Right cardiac atrium (tissue), 5 donors: ENCODE measurements at regions not wholly inside any gene's neighbourhood (a gene's known extent, or its start where the extent isn't known, plus 50 kb on each side); places are given as distances from the start of the nearest gene placed in this dataset.
"Not testable (repeated sequence)": the region's sequence is repeated elsewhere in the genome, so short reads cannot be mapped to it uniquely, and the experiment has no call there.

Experiments used
- ATAC-seq, 2 donors: fragments of 200-7000 bp; cut with Tn5 transposase; one replicate each; pipeline versions ENCODE4 v1.8.0 to v1.9.1; 2020; ENCODE audit warnings: moderate library complexity in 2 of 2, mild to moderate bottlenecking in 1 of 2
- DNase-seq, 3 donors: peaks; one replicate each; pipeline ENCODE4 v3.0.0-alpha.2; 2020
- H3K27ac ChIP-seq: one replicate; pipeline ENCODE4 v1.5.1; 2013; ENCODE audit warnings: mild to moderate bottlenecking, low read length, control low read depth, moderate library complexity
- H3K27me3 ChIP-seq: one replicate; pipeline ENCODE4 v1.6.1; 2013; ENCODE audit not compliant: control insufficient read depth, insufficient read depth
- H3K4me1 ChIP-seq: one replicate; pipeline ENCODE4 v1.6.1; 2013; ENCODE audit warnings: low read length; ENCODE audit not compliant: control insufficient read depth, insufficient read depth
- H3K4me3 ChIP-seq: one replicate; pipeline ENCODE4 v1.5.1; 2013; ENCODE audit warnings: low read length, control low read depth
- H3K9me3 ChIP-seq: one replicate; pipeline ENCODE4 v1.6.1; 2013; ENCODE audit warnings: low read length; ENCODE audit not compliant: control insufficient read depth
- WGBS: extraction: QIAGEN DNeasy Blood & Tissue Kit; methylation state at CpG from one replicate; pipeline ENCODE4 v1.1.7; 2013; 5-methylcytosine and 5-hydroxymethylcytosine counted together
- intact Hi-C, 4 donors: fragments of 100-400 bp; cut with DNase I; formaldehyde crosslinking; loops; one replicate each; pipeline versions ENCODE4 v1.11.0 to v1.14.0; 2022 to 2023
- donor health status: healthy with polysubstance abuse.
- donor health status: DM: no; HTN: yes; CAD: no.
- donor health status: DM: no; HTN: no; CAD: no.
- donor health status: DM: no; HTN: yes; CAD: no; lungs with severe emphysema.
- donor health status: DM: yes; HTN: yes; CAD: no.

DNA sequence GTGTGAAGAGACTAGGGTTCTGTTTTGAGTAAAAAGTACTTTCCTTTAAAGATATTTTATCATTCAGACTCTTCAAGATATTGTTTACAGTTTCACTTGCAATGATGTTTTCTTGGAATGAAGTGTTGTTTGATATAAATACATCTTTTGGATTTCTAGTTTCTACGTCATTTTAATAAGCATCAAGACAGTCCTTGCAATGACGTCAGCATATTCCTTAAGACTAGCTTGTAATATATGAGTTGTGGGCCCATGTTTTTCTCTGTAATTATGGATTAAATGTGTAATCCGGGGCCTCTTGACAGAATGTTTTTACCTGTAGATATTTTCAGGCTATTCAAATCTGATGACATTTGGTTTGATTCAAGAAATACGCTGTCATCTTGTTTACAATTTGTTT, 66.1 kb downstream of the RBMX2 start:
- intact Hi-C loops, result loop anchor here in 1 of 4 donors (10.0 kb wide), 1 partner anchor 57 kb away; no protein-coding TSS in a partner anchor
- Histone ChIP-seq H3K27ac (no peak overlapping the region), H3K27me3 (no peaks in the 10 kb centered on the region), H3K4me1 (no peaks in the 10 kb centered on the region), H3K4me3 (no peak overlapping the region), H3K9me3 (no peaks in the 10 kb centered on the region)
- no peak for DNase-seq
- 83% methylated on average over 4 of the region's 4 CpGs for WGBS
- no peak for ATAC-seq

- WGBS, result 50% methylated on average over 3 of the region's 3 CpGs
- no peak for ATAC-seq
- Histone ChIP-seq H3K9me3 (no peaks in the 10 kb centered on the region), H3K4me1 (no peaks in the 10 kb centered on the region), H3K27me3 (no peaks in the 10 kb centered on the region), H3K4me3 (no peak overlapping the region), H3K27ac (no peak overlapping the region)
- intact Hi-C loops, result loop anchor here in 1 of 4 donors (10.0 kb wide), 1 partner anchor 56 kb away; no protein-coding TSS in a partner anchor
- no peak for DNase-seq
Observed at GRCh38 chrX:130468395-130468923, 66.7 kb downstream of the RBMX2 start.

- WGBS, result 77% methylated on average over 2 of the region's 2 CpGs
- ATAC-seq (no peak), DNase-seq (no peak)
- intact Hi-C loops, result no loop called here
- Histone ChIP-seq H3K27ac (no peak overlapping the region), H3K4me3 (no peak overlapping the region), H3K9me3 (no peaks in the 10 kb centered on the region), H3K27me3 (no peaks in the 10 kb centered on the region), H3K4me1 (no peaks in the 10 kb centered on the region)
Observed at GRCh38 chrX:130482871-130483270, 81.1 kb downstream of the RBMX2 start.

GRCh38 chrX:130485870-130486269, 84.1 kb downstream of the RBMX2 start:
- no peaks in the 10 kb centered on the region for H3K9me3 ChIP-seq
- H3K4me1 ChIP-seq, result no peaks in the 10 kb centered on the region
- no peaks in the 10 kb centered on the region for H3K27me3 ChIP-seq
- ATAC-seq, result no peak
- no peak overlapping the region for H3K27ac ChIP-seq
- no peak for DNase-seq
- H3K4me3 ChIP-seq, result no peak overlapping the region
- intact Hi-C loops, result no loop called here
- 54% methylated on average over 1 of the region's 1 CpG for WGBS

- H3K4me1 ChIP-seq, DNase-seq, H3K4me3 ChIP-seq, H3K27ac ChIP-seq, ATAC-seq, intact Hi-C loops, H3K9me3 ChIP-seq, H3K27me3 ChIP-seq: not testable (repeated sequence)
- WGBS, result 90% methylated on average over 10 of the region's 10 CpGs
Observed at GRCh38 chrX:130495502-130495901, 93.7 kb downstream of the RBMX2 start.

GRCh38 chrX:130497531-130497930, 95.7 kb downstream of the RBMX2 start:
- no peak for ATAC-seq
- WGBS, result 22% methylated on average over 2 of the region's 2 CpGs
- intact Hi-C loops, result no loop called here
- DNase-seq, result no peak
- Histone ChIP-seq H3K27me3 (no peaks in the 10 kb centered on the region), H3K4me1 (no peaks in the 10 kb centered on the region), H3K9me3 (no peaks in the 10 kb centered on the region), H3K27ac (no peak overlapping the region), H3K4me3 (no peak overlapping the region)

- WGBS, result 83% methylated on average over 1 of the region's 1 CpG
Observed at GRCh38 chrX:130498653-130499274, 97.0 kb downstream of the RBMX2 start.

GRCh38 chrX:130502016-130502570, 100.3 kb downstream of the RBMX2 start:
- no peak overlapping the region for H3K4me3 ChIP-seq
- no peak for DNase-seq
- 64% methylated on average over 3 of the region's 3 CpGs for WGBS
- H3K27ac ChIP-seq, result no peak overlapping the region
- intact Hi-C loops, result no loop called here
- no peak for ATAC-seq
- no peaks in the 10 kb centered on the region for H3K4me1 ChIP-seq
- H3K27me3 ChIP-seq, result no peaks in the 10 kb centered on the region
- H3K9me3 ChIP-seq, result no peaks in the 10 kb centered on the region

More at GRCh38 chrX:130498653-130499274, 97.0 kb downstream of the RBMX2 start:
- no peak for ATAC-seq
- no peak overlapping the region for H3K4me3 ChIP-seq
- H3K27me3 ChIP-seq, result no peaks in the 10 kb centered on the region
- H3K27ac ChIP-seq, result no peak overlapping the region
- no peaks in the 10 kb centered on the region for H3K4me1 ChIP-seq
- intact Hi-C loops, result no loop called here
- no peaks in the 10 kb centered on the region for H3K9me3 ChIP-seq
- DNase-seq, result no peak

GRCh38 chrX:130504019-130504418, 102.2 kb downstream of the RBMX2 start:
- no peak for ATAC-seq
- no peak overlapping the region for H3K4me3 ChIP-seq
- no peaks in the 10 kb centered on the region for H3K9me3 ChIP-seq
- no peaks in the 10 kb centered on the region for H3K4me1 ChIP-seq
- intact Hi-C loops, result no loop called here
- WGBS, result 80% methylated on average over 2 of the region's 2 CpGs
- no peak overlapping the region for H3K27ac ChIP-seq
- DNase-seq, result no peak
- no peaks in the 10 kb centered on the region for H3K27me3 ChIP-seq

DNA sequence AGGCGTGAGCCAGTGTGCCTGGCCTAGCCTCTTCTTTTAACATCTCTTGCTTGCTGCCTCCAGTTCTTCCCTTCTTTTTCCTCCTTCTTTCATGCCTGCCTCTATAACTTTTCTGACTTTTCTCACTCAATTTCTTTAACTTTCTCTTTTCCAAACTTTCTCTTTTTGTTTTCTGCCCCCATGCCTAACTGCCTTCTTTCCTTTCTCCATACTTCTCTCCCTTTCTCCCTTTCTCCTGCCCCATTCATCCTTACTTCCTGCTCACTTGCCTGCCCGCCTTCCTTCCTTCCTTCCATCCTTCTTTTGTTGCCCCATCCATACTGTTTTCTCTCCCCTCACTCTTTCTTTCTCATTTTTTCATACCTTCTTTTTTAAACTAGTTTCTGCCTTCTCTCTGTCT, 105.2 kb downstream of the RBMX2 start:
- Histone ChIP-seq H3K9me3 (no peaks in the 10 kb centered on the region), H3K4me3 (no peak overlapping the region), H3K27ac (no peak overlapping the region), H3K27me3 (no peaks in the 10 kb centered on the region), H3K4me1 (no peaks in the 10 kb centered on the region)
- intact Hi-C loops, result no loop called here
- 86% methylated on average over 2 of the region's 2 CpGs for WGBS
- DNase-seq, result no peak
- no peak for ATAC-seq

DNA sequence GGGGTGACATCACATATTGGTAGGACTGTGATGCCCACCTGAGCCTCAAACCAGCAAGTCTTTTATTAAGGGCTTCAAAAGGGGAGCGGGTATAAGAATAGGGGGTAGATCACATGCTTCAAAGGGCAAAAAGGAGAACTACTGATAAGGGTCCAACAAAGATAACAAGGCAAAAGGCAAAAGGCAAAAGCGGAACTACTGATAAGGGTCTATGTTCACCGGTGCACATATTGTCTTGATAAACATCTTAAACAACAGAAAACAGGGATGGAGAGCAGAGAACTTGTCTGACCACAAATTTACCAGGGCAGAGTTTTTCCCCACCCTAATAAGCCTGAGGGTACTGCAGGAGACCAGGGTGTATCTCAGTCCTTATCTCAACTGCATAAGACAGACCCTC, 110.7 kb downstream of the RBMX2 start:
- WGBS, result 77% methylated on average over 3 of the region's 3 CpGs
- ATAC-seq, H3K27me3 ChIP-seq, H3K27ac ChIP-seq, H3K9me3 ChIP-seq, H3K4me1 ChIP-seq, H3K4me3 ChIP-seq, DNase-seq, intact Hi-C loops: not testable (repeated sequence)
